NCI-H1417 (cell line): ENCODE measurements at regions not wholly inside any gene's neighbourhood (a gene's known extent, or its start where the extent isn't known, plus 50 kb on each side); places are given as distances from the start of the nearest gene placed in this dataset.

Experiments used
- DNase-seq, 3 experiments: peaks; one replicate each; lab custom pipeline; 2025; lab: John Stamatoyannopoulos, UW

DNA sequence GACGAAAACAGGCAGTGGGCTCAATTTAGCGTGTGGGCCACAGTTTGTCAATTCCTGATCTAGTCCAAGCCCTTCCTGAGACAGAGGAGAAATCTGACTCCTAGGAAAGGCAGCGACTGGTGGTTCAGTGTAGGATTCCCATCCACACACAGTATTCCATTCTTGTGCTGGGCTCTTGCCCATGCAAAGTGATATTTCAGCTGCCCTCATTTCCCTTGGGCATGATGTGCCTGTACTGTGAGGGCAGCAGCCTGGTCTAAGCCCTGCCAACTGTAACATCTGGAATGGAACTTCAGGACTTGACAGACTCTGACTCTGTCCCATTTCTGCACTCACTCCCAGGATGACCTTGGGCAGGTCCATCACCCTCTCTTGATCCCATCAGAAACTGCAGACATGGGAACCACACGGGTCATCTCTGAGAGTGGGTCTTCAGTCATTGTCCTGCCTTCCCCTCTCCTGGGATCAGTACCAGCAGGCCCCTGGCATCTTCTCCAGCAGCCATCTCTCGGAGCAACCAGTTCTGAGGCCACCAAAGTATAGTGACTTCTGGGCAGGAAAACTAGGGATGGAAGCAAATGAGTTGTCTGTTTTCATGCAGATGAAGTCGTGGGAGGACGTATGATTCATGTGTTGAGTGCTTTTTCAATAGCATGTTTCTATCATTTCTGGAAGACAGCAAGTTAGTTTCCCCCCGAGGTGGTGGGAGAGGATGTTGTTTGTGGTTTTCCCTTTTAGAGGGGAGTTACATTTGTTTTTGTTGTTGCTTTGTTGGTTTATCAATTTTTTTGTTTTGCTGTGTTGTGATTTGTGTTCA is 54.2 kb upstream of the BCL2L14 start:
- no peak for DNase-seq

DNA sequence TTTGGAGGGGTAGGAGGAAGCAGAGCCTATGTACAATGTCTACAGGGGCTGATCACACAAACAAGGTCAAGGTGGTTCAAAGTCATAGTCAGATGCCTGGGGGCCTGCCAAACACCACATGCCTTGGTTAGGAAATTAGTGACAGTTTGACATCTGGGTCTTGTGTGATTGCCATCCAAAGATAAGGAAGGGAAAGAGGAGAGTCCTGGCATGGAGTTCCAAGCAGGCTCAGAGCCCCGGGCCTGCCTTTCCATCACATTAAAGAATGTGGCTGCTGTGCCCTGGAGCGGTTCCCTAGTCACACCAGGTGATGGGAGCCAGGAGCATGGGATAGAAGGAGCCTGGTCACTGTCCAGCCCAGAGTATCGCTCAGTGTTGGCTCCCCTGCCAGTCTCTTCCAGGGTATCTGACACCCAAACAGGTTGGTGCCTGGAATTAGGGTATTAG is 53.6 kb upstream of the BCL2L14 start:
- no peak for DNase-seq

DNA sequence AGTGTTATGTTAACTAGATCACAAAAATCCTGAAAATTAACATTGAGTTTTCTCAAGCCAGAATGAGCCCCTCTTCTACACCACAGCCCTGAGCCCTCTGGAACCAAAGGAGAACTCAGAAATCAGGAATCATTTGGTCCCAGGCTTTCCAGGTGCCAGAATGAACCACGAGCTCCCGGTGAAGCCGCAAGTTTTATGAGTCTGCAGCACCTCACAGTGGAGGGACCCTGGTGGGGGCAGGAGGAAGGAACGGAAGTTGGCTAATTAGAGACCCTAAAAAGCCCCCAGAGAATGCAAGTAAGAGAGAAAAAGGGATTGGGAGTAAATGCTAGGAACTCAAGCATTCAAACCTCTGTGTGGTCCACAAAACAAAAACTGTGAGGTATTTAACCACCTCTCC is 52.9 kb upstream of the BCL2L14 start:
- DNase-seq = peak in 1 of 3 experiments; percentile 27

DNA sequence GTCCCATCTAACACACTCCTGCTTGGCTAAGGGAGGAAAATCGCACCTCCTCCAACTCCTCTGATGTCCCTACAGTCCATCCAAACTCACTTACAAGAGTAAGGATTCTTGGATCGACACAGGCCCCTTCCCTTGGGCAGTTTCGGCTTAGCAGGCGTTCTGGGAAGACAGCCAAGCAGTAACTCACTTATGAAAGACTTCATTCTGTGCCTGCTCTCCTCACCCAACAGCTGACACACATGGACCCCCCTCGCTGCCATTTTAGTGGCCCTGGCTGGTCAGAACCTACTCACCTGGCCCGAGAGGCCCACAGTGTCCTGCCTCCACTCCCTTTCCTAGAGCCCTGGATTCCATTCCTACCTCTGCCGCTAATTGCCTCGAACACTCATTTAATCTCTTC is 52.3 kb upstream of the BCL2L14 start:
- DNase-seq = no peak

GRCh38 chr12:12019881-12020280 is 50.9 kb upstream of the BCL2L14 start:
- DNase-seq = no peak

- no peak for DNase-seq
Observed at GRCh38 chr12:12020762-12021161, 50.0 kb upstream of the BCL2L14 start.
